ENCODE measurements at regions not wholly inside any gene's neighbourhood (a gene's known extent, or its start where the extent isn't known, plus 50 kb on each side); places are given as distances from the start of the nearest gene placed in this dataset.

GRCh38 chr15:93986400-93986984 is 244.9 kb upstream of the MCTP2 start:
- no peak for TF ChIP-seq CTCF (IDR thresholded peaks at IDR 0.05 in 2 of 3, conservative IDR thresholded peaks at IDR 0.05 in 1 of 3; ENCODE audit: control insufficient read depth in 2 of 3, extremely low read depth in 1 of 3, insufficient read depth in 1 of 3, low read depth in 3 of 3, low read length in 3 of 3)
- TF ChIP-seq RAD21 (IDR thresholded peaks at IDR 0.05; ENCODE audit: insufficient read depth, low read depth, low read length): no peak
- TF ChIP-seq MTA3 (IDR thresholded peaks at IDR 0.05; ENCODE audit: borderline replicate concordance, low read length): no peak
- TF ChIP-seq SREBF2 (IDR thresholded peaks at IDR 0.05; ENCODE audit: low read length): no peak
- no peak for TF ChIP-seq USF2 (IDR thresholded peaks at IDR 0.05; ENCODE audit: borderline replicate concordance, low read depth, low read length)
- no peak for TF ChIP-seq BHLHE40 (IDR thresholded peaks at IDR 0.05; ENCODE audit: borderline replicate concordance in 1 of 2, low read depth in 2 of 2, low read length in 1 of 2)

Measured in GM12878 (cell line).